ENCODE measurements at regions not wholly inside any gene's neighbourhood (a gene's known extent, or its start where the extent isn't known, plus 50 kb on each side); places are given as distances from the start of the nearest gene placed in this dataset.

DNA sequence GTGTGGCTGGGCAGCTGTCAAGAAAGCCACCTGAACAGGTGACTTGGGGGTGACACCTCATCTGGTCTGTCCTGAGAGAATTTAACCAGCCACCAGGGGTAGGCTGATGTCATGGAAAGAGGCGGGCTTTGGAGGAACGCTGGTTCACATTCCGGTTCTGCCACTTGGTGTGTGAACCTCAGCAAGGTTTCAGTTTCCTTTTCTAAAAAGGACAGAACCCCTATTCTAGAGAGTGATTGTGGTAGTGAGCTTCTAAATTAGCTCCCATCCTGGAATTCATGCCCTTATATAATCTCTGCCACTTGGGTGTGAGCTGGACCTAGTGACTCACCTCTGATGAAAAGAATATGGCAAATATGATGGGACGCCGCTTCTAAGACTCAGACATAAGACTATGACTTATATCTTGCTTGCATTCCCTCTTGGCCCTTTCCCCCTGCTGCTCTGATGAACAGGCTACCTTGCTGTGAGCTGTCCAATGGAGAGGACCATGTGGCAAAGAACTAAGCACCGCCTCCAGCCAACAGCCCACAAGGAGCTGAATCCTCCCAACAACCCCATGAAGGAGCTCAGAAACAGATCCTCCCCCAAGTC is 332.1 kb downstream of the RRAGC start:
- H3K27ac ChIP-seq (ENCODE audit: low read depth, low read length) = no peak overlapping the region
- no peaks in the 10 kb centered on the region for H3K9me2 ChIP-seq (replicated peaks; ENCODE audit: control insufficient read depth, low read length)
- peaks cover 12% of the 10 kb centered on the region; the same call in 1 of the 2 replicates for H3K27me3 ChIP-seq (ENCODE audit: control insufficient read depth, low read length)
- no peaks in the 10 kb centered on the region for H3K79me2 ChIP-seq (ENCODE audit: control insufficient read depth, low read length)
- no peak overlapping the region for H3K4me3 ChIP-seq (ENCODE audit: low read length)
- TF ChIP-seq, protein P1, sequence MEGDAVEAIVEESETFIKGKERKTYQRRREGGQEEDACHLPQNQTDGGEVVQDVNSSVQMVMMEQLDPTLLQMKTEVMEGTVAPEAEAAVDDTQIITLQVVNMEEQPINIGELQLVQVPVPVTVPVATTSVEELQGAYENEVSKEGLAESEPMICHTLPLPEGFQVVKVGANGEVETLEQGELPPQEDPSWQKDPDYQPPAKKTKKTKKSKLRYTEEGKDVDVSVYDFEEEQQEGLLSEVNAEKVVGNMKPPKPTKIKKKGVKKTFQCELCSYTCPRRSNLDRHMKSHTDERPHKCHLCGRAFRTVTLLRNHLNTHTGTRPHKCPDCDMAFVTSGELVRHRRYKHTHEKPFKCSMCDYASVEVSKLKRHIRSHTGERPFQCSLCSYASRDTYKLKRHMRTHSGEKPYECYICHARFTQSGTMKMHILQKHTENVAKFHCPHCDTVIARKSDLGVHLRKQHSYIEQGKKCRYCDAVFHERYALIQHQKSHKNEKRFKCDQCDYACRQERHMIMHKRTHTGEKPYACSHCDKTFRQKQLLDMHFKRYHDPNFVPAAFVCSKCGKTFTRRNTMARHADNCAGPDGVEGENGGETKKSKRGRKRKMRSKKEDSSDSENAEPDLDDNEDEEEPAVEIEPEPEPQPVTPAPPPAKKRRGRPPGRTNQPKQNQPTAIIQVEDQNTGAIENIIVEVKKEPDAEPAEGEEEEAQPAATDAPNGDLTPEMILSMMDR (IDR thresholded peaks at IDR 0.05; ENCODE audit: low read depth, low read length, poor library complexity, severe bottlenecking) = no peak
- no peak for TF ChIP-seq EZH2phosphoT487 (IDR thresholded peaks at IDR 0.05; ENCODE audit: borderline replicate concordance, low read length)
- H3K36me3 ChIP-seq (ENCODE audit: control insufficient read depth, low read length) = no peaks in the 10 kb centered on the region
- H3K9me3 ChIP-seq (ENCODE audit: control insufficient read depth, insufficient read depth, low read length) = no peaks in the 10 kb centered on the region
- no peaks in the 10 kb centered on the region for H3F3A ChIP-seq (ENCODE audit: control insufficient read depth, insufficient read depth)
- no peaks in the 10 kb centered on the region for H4K20me1 ChIP-seq (ENCODE audit: control insufficient read depth, insufficient read depth, low read depth, low read length)
- H3K4me1 ChIP-seq (ENCODE audit: control insufficient read depth, low read length) = no peaks in the 10 kb centered on the region
- no peak overlapping the region for H3K4me2 ChIP-seq (ENCODE audit: low read length)

DNA sequence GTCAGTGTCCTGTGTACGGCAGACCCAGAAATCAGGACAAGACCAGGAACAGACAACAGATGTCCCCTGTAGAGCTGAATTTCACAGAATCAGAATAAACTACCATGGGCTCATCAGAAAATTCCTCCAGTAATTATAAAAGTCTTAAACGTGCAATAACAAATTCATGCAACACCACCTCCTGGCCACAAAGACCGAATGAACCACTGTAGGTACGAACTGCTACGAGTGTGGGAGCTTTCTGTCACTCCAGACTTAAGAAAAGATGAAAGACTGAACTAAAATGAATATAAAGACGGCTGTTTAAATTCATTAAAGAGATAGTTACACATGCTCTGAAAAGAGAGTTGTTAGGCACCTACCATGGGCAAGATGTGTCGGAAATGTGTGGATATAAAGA is 333.5 kb downstream of the RRAGC start:
- Histone ChIP-seq H3F3A (ENCODE audit: control insufficient read depth, insufficient read depth) (no peaks in the 10 kb centered on the region), H3K27me3 (ENCODE audit: control insufficient read depth, low read length) (peaks cover 15% of the 10 kb centered on the region; the same call in 1 of the 2 replicates), H3K9me2 (replicated peaks; ENCODE audit: control insufficient read depth, low read length) (no peaks in the 10 kb centered on the region), H3K36me3 (ENCODE audit: control insufficient read depth, low read length) (no peaks in the 10 kb centered on the region), H3K4me2 (ENCODE audit: low read length) (no peak overlapping the region), H4K20me1 (ENCODE audit: control insufficient read depth, insufficient read depth, low read depth, low read length) (no peaks in the 10 kb centered on the region), H3K9me3 (ENCODE audit: control insufficient read depth, insufficient read depth, low read length) (no peaks in the 10 kb centered on the region), H3K4me1 (ENCODE audit: control insufficient read depth, low read length) (no peaks in the 10 kb centered on the region), H3K27ac (ENCODE audit: low read depth, low read length) (no peak overlapping the region), H3K4me3 (ENCODE audit: low read length) (no peak overlapping the region), H3K79me2 (ENCODE audit: control insufficient read depth, low read length) (no peaks in the 10 kb centered on the region)
- TF ChIP-seq, protein P1 (IDR thresholded peaks at IDR 0.05; ENCODE audit: low read depth, low read length, poor library complexity, severe bottlenecking) = no peak
- TF ChIP-seq EZH2phosphoT487 (IDR thresholded peaks at IDR 0.05; ENCODE audit: borderline replicate concordance, low read length) = no peak

DNA sequence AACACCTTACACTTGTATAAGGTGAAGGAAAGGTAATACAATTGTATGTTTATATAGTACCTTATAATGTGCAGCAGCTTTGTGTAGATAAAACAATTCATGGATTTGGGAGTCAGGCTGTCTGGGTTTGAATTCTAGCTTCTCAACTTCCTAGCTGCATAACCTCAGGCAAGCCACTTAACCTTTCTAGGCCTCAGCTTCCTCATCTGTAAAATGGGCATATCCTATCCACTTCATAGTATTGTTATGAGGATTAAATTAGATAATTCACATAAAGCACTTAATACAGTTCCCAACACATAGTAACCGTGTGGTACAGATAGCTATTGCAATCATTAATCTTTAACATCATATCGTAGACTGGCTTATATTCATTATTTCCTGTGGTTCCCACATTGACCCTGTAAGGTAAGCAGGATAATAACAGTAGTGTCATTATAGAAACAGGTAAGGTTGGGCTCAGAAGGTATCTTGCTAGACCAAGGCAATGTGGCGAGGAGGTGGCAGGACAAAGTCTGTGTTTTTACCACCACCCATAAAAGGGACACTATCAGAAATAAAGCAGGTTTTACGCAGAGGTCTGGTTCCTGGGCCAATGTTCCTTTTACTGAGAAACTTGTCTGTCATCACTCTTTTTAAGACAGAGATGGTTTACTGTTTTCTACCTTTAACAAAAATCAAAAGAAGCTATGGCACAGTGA is 334.1 kb downstream of the RRAGC start:
- Histone ChIP-seq H3F3A (ENCODE audit: control insufficient read depth, insufficient read depth) (no peaks in the 10 kb centered on the region), H3K4me1 (ENCODE audit: control insufficient read depth, low read length) (no peaks in the 10 kb centered on the region), H3K79me2 (ENCODE audit: control insufficient read depth, low read length) (no peaks in the 10 kb centered on the region), H3K9me2 (replicated peaks; ENCODE audit: control insufficient read depth, low read length) (no peaks in the 10 kb centered on the region), H4K20me1 (ENCODE audit: control insufficient read depth, insufficient read depth, low read depth, low read length) (no peaks in the 10 kb centered on the region), H3K9me3 (ENCODE audit: control insufficient read depth, insufficient read depth, low read length) (no peaks in the 10 kb centered on the region), H3K4me3 (ENCODE audit: low read length) (no peak overlapping the region), H3K27me3 (ENCODE audit: control insufficient read depth, low read length) (peaks cover 15% of the 10 kb centered on the region; the same call in 1 of the 2 replicates), H3K4me2 (ENCODE audit: low read length) (no peak overlapping the region), H3K27ac (ENCODE audit: low read depth, low read length) (no peak overlapping the region), H3K36me3 (ENCODE audit: control insufficient read depth, low read length) (no peaks in the 10 kb centered on the region)
- TF ChIP-seq EZH2phosphoT487 (IDR thresholded peaks at IDR 0.05; ENCODE audit: borderline replicate concordance, low read length) = no peak
- TF ChIP-seq, protein P1 (IDR thresholded peaks at IDR 0.05; ENCODE audit: low read depth, low read length, poor library complexity, severe bottlenecking) = no peak

Data from DOHH2 (cell line).